ENCODE measurements at regions not wholly inside any gene's neighbourhood (a gene's known extent, or its start where the extent isn't known, plus 50 kb on each side); places are given as distances from the start of the nearest gene placed in this dataset.
"Not testable (repeated sequence)": the region's sequence is repeated elsewhere in the genome, so short reads cannot be mapped to it uniquely, and the experiment has no call there.

DNA sequence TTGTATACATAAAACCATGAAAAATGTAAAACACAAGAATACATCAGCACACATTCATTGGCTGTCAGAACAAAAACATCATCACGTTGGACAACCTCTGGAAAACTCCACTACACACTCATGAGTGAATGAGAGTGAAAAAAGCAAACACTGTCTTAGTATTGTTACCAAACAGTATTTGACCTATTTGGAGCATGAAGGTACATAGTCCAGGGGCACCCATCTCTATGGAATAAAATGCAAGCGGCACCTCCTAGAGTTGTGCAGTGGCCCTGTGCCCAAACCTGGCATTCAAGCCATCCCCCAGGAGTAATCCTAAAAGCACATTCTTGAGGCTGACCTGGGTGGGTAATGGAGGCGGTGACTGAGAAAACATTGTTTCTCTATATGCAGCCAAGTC lies 67.0 kb upstream of the SOD1 start:
- H3K79me2 ChIP-seq (ENCODE audit: insufficient read depth, low read depth, low read length) = no peaks in the 10 kb centered on the region
- DNase-seq (ENCODE audit: low spot score) = no peak
- no TSS peak for BruUV-seq (replicated peaks)
- POLR2A ChIA-PET = interaction anchor here (0.9 to 1.6 kb wide), 2 partner anchors 34 to 390 kb away, joined by 3 to 4 read pairs; no protein-coding TSS in a partner anchor
- TF ChIP-seq, protein P1, sequence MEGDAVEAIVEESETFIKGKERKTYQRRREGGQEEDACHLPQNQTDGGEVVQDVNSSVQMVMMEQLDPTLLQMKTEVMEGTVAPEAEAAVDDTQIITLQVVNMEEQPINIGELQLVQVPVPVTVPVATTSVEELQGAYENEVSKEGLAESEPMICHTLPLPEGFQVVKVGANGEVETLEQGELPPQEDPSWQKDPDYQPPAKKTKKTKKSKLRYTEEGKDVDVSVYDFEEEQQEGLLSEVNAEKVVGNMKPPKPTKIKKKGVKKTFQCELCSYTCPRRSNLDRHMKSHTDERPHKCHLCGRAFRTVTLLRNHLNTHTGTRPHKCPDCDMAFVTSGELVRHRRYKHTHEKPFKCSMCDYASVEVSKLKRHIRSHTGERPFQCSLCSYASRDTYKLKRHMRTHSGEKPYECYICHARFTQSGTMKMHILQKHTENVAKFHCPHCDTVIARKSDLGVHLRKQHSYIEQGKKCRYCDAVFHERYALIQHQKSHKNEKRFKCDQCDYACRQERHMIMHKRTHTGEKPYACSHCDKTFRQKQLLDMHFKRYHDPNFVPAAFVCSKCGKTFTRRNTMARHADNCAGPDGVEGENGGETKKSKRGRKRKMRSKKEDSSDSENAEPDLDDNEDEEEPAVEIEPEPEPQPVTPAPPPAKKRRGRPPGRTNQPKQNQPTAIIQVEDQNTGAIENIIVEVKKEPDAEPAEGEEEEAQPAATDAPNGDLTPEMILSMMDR (conservative IDR thresholded peaks at IDR 0.05; ENCODE audit: low read length) = no peak
- TF ChIP-seq EZH2phosphoT487 (IDR thresholded peaks at IDR 0.05; ENCODE audit: borderline replicate concordance, low read depth, low read length) = no peak
- no peaks in the 10 kb centered on the region for H4K20me1 ChIP-seq (ENCODE audit: insufficient read depth, low read length)
- H3K36me3 ChIP-seq (ENCODE audit: insufficient read depth, low read length) = no peaks in the 10 kb centered on the region
- intact Hi-C loops (cut with micrococcal nuclease; ENCODE audit: unreplicated experiment) = no loop called here
- no peak overlapping the region for H3K4me2 ChIP-seq (ENCODE audit: low read length)
- no peaks in the 10 kb centered on the region for H3K9me2 ChIP-seq (ENCODE audit: insufficient read depth, low read length)
- CTCF ChIA-PET (ENCODE audit: unreplicated experiment) = no interaction called here
- no peak overlapping the region for H3K4me3 ChIP-seq (ENCODE audit: low read depth, low read length, poor library complexity, severe bottlenecking)
- no peaks in the 10 kb centered on the region for H3K9me3 ChIP-seq (ENCODE audit: low read length)
- H3K27ac ChIP-seq (ENCODE audit: low read depth, low read length, poor library complexity, severe bottlenecking) = no peak overlapping the region
- no peak overlapping the region for H2AFZ ChIP-seq (ENCODE audit: low read length)
- no peaks in the 10 kb centered on the region for H3K4me1 ChIP-seq (ENCODE audit: insufficient read depth, low read length, poor library complexity, severe bottlenecking)

DNA sequence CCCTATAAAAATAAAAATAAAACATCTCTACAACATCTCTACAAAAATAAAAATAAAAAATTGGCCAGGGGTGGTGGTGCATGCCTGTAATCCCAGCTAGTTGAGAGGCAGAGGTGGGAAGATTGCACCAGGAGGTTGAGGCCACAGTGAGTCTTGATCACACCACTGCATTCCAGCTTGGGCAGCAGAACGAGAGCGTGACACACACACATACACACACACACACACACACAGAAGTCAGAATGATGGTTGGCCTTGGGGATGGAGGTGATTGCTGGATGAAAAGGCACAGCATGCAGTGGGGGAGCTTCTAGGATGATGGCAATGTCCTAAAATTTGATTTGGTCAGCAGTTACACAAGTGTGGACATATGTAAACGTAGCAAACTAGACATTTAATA lies 69.7 kb upstream of the SOD1 start:
- no peak overlapping the region for H3K4me3 ChIP-seq (ENCODE audit: low read depth, low read length, poor library complexity, severe bottlenecking)
- no peaks in the 10 kb centered on the region for H3K4me1 ChIP-seq (ENCODE audit: insufficient read depth, low read length, poor library complexity, severe bottlenecking)
- intact Hi-C loops (cut with micrococcal nuclease; ENCODE audit: unreplicated experiment) = no loop called here
- no peak for TF ChIP-seq EZH2phosphoT487 (IDR thresholded peaks at IDR 0.05; ENCODE audit: borderline replicate concordance, low read depth, low read length)
- TF ChIP-seq, protein P1 (conservative IDR thresholded peaks at IDR 0.05; ENCODE audit: low read length) = no peak
- H3K9me3 ChIP-seq (ENCODE audit: low read length) = no peaks in the 10 kb centered on the region
- BruUV-seq (replicated peaks) = no TSS peak
- POLR2A ChIA-PET = no interaction called here
- H3K4me2 ChIP-seq (ENCODE audit: low read length) = no peak overlapping the region
- no peak overlapping the region for H2AFZ ChIP-seq (ENCODE audit: low read length)
- H3K27ac ChIP-seq (ENCODE audit: low read depth, low read length, poor library complexity, severe bottlenecking) = no peak overlapping the region
- H3K79me2 ChIP-seq (ENCODE audit: insufficient read depth, low read depth, low read length) = no peaks in the 10 kb centered on the region
- no peak for DNase-seq (ENCODE audit: low spot score)
- H3K36me3 ChIP-seq (ENCODE audit: insufficient read depth, low read length) = no peaks in the 10 kb centered on the region
- CTCF ChIA-PET (ENCODE audit: unreplicated experiment) = no interaction called here
- no peaks in the 10 kb centered on the region for H3K9me2 ChIP-seq (ENCODE audit: insufficient read depth, low read length)
- no peaks in the 10 kb centered on the region for H4K20me1 ChIP-seq (ENCODE audit: insufficient read depth, low read length)

DNA sequence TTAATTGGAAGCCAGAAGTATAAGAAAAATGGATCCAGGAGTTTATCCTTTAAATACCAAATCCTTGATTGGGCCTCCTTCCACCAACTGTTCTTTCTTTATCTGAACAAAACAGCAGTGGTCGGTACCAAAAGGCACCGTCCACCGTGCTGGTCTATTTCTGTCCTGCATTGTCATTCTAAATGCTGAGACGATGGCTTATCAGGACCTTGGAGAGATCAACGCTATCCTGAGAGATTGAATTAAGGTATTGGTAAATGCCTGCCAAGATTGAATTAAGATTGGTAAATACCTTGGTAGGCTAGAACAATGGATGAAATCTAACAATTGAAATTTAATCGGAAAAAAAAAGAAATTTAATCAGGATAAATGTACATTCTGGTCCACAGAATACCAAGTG lies 73.4 kb upstream of the SOD1 start:
- no TSS peak for BruUV-seq (replicated peaks)
- Histone ChIP-seq H3K27ac (ENCODE audit: low read depth, low read length, poor library complexity, severe bottlenecking) (no peak overlapping the region), H3K4me2 (ENCODE audit: low read length) (no peak overlapping the region), H3K36me3 (ENCODE audit: insufficient read depth, low read length) (no peaks in the 10 kb centered on the region), H3K4me3 (ENCODE audit: low read depth, low read length, poor library complexity, severe bottlenecking) (no peak overlapping the region), H3K4me1 (ENCODE audit: insufficient read depth, low read length, poor library complexity, severe bottlenecking) (no peaks in the 10 kb centered on the region), H3K79me2 (ENCODE audit: insufficient read depth, low read depth, low read length) (no peaks in the 10 kb centered on the region), H3K9me3 (ENCODE audit: low read length) (no peaks in the 10 kb centered on the region), H2AFZ (ENCODE audit: low read length) (no peak overlapping the region), H3K9me2 (ENCODE audit: insufficient read depth, low read length) (no peaks in the 10 kb centered on the region), H4K20me1 (ENCODE audit: insufficient read depth, low read length) (no peaks in the 10 kb centered on the region)
- POLR2A ChIA-PET = interaction anchor here (1.1 kb wide), 1 partner anchor 390 kb away, joined by 3 read pairs; no protein-coding TSS in a partner anchor
- CTCF ChIA-PET (ENCODE audit: unreplicated experiment) = no interaction called here
- TF ChIP-seq, protein P1 (conservative IDR thresholded peaks at IDR 0.05; ENCODE audit: low read length) = no peak
- TF ChIP-seq EZH2phosphoT487 (IDR thresholded peaks at IDR 0.05; ENCODE audit: borderline replicate concordance, low read depth, low read length) = no peak
- intact Hi-C loops (cut with micrococcal nuclease; ENCODE audit: unreplicated experiment) = no loop called here
- no peak for DNase-seq (ENCODE audit: low spot score)

DNA sequence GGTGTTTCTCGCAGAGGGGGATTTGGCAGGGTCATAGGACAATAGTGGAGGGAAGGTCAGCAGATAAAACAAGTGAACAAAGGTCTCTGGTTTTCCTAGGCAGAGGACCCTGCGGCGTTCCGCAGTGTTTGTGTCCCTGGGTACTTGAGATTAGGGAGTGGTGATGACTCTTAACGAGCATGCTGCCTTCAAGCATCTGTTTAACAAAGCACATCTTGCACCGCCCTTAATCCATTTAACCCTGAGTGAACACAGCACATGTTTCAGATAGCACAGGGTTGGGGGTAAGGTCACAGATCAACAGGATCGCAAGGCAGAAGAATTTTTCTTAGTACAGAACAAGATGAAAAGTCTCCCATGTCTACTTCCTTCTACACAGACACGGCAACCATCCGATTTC lies 75.6 kb upstream of the SOD1 start:
- H3K9me2 ChIP-seq (ENCODE audit: insufficient read depth, low read length); H3K36me3 ChIP-seq (ENCODE audit: insufficient read depth, low read length); H3K4me3 ChIP-seq (ENCODE audit: low read depth, low read length, poor library complexity, severe bottlenecking); CTCF ChIA-PET (ENCODE audit: unreplicated experiment); POLR2A ChIA-PET; intact Hi-C loops (cut with micrococcal nuclease; ENCODE audit: unreplicated experiment); H3K4me2 ChIP-seq (ENCODE audit: low read length); H3K27ac ChIP-seq (ENCODE audit: low read depth, low read length, poor library complexity, severe bottlenecking); H3K79me2 ChIP-seq (ENCODE audit: insufficient read depth, low read depth, low read length); H3K9me3 ChIP-seq (ENCODE audit: low read length); H2AFZ ChIP-seq (ENCODE audit: low read length); H4K20me1 ChIP-seq (ENCODE audit: insufficient read depth, low read length); BruUV-seq (replicated peaks); DNase-seq (ENCODE audit: low spot score); H3K4me1 ChIP-seq (ENCODE audit: insufficient read depth, low read length, poor library complexity, severe bottlenecking): not testable (repeated sequence)
